Upper lobe of right lung (tissue), 1 donor: ENCODE measurements at regions not wholly inside any gene's neighbourhood (a gene's known extent, or its start where the extent isn't known, plus 50 kb on each side); places are given as distances from the start of the nearest gene placed in this dataset.

Experiments
- ATAC-seq: fragments of 200-7000 bp; cut with Tn5 transposase; one replicate; pipeline ENCODE4 v1.9.1; 2020; ENCODE audit warnings: mild to moderate bottlenecking, moderate library complexity
- DNase-seq: peaks from one replicate; pipeline ENCODE4 v3.0.0-alpha.2; 2020
- H3K27ac ChIP-seq: fragments of 200-600 bp; one replicate; pipeline ENCODE4 v1.8.0; 2022
- H3K27me3 ChIP-seq: fragments of 200-600 bp; one replicate; pipeline ENCODE4 v1.8.0; 2022; ENCODE audit warnings: mild to moderate bottlenecking
- H3K36me3 ChIP-seq: fragments of 200-600 bp; one replicate; pipeline ENCODE4 v1.8.0; 2022
- H3K4me1 ChIP-seq: fragments of 200-600 bp; one replicate; pipeline ENCODE4 v1.8.0; 2022
- H3K4me3 ChIP-seq: fragments of 200-600 bp; one replicate; pipeline ENCODE4 v1.8.0; 2022; ENCODE audit warnings: mild to moderate bottlenecking
- H3K9me3 ChIP-seq: fragments of 200-600 bp; one replicate; pipeline ENCODE4 v1.8.0; 2022
- intact Hi-C: fragments of 100-400 bp; cut with DNase I; formaldehyde crosslinking; loops from one replicate; pipeline ENCODE4 v1.11.0; 2022
- TF ChIP-seq, protein P1 (sequence below): fragments of 200-600 bp; IDR thresholded peaks from one replicate; pipeline ENCODE4 v1.8.0; 2022; ENCODE audit warnings: antibody characterized with exemption
- donor health status: DM: no; HTN: yes; CAD: no; lungs with severe emphysema.

DNA sequence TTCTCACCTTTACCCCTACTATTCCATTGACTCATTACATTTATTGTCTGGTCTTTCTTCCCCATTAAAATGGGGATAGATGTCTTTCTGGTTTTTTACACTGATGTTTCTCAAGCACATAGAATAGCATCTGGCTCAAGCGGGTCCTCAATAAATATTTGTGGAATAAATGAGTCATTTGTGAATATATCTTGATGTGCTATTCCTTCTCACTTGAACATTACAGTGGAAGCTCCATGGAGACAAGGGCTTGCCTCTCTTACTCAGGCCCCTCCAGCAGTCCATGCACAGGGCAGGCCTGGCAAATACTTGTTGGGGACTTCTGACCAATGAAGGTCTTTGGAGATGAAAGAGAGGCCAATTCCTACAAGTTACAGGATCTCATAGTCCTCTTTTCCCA lies 151.7 kb upstream of the TAS2R1 start:
- no peak for DNase-seq
- Histone ChIP-seq H3K4me1 (no peaks in the 10 kb centered on the region), H3K9me3 (no peaks in the 10 kb centered on the region), H3K4me3 (no peak overlapping the region), H3K27me3 (no peaks in the 10 kb centered on the region), H3K36me3 (no peaks in the 10 kb centered on the region), H3K27ac (no peak overlapping the region)
- no peak for ATAC-seq
- TF ChIP-seq, protein P1, sequence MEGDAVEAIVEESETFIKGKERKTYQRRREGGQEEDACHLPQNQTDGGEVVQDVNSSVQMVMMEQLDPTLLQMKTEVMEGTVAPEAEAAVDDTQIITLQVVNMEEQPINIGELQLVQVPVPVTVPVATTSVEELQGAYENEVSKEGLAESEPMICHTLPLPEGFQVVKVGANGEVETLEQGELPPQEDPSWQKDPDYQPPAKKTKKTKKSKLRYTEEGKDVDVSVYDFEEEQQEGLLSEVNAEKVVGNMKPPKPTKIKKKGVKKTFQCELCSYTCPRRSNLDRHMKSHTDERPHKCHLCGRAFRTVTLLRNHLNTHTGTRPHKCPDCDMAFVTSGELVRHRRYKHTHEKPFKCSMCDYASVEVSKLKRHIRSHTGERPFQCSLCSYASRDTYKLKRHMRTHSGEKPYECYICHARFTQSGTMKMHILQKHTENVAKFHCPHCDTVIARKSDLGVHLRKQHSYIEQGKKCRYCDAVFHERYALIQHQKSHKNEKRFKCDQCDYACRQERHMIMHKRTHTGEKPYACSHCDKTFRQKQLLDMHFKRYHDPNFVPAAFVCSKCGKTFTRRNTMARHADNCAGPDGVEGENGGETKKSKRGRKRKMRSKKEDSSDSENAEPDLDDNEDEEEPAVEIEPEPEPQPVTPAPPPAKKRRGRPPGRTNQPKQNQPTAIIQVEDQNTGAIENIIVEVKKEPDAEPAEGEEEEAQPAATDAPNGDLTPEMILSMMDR = no peak
- intact Hi-C loops = no loop called here

DNA sequence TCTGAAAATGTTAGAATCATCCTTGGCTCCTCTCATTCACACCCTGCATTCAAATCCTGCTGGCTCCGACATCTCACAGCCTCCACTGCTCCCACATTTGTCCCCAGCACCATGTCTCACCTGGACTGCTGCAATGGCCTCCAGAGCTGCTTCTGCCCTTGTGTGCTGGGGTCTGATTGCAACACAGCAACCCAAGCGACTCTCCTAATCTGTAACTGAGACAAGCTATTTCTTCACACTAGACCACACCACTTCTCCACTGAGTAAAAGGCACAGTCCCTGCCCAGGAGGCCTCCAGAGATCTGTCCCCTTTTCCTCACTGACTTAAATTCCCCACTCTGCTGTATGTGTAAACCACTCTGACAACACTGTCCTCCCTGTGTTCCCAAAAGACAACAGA lies 151.1 kb upstream of the TAS2R1 start:
- Histone ChIP-seq H3K4me1 (no peaks in the 10 kb centered on the region), H3K36me3 (no peaks in the 10 kb centered on the region), H3K27me3 (no peaks in the 10 kb centered on the region), H3K9me3 (no peaks in the 10 kb centered on the region), H3K27ac (no peak overlapping the region), H3K4me3 (no peak overlapping the region)
- intact Hi-C loops = no loop called here
- TF ChIP-seq, protein P1 = no peak
- ATAC-seq (no peak), DNase-seq (no peak)

DNA sequence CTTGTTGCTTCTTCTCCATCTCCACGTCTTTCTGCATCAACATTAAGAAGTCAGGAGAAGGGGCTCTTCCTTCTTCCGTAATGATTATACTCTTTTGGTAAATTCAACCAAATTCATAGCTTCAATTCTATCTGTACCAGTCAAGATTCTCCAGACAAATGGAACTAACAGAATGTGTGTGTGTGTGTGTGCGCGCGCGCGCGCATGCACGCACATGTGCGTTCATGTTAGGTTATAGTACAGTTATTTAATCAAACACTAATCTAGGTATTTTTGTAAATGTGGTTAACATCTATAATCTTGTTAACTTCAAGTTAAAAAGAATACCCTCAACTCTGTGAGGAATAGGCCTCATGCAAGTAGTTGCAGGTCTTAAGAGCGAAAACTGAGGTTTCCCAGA lies 150.3 kb upstream of the TAS2R1 start:
- Histone ChIP-seq H3K4me1 (no peaks in the 10 kb centered on the region), H3K9me3 (no peaks in the 10 kb centered on the region), H3K4me3 (no peak overlapping the region), H3K27me3 (no peaks in the 10 kb centered on the region), H3K27ac (no peak overlapping the region), H3K36me3 (no peaks in the 10 kb centered on the region)
- intact Hi-C loops = no loop called here
- ATAC-seq = no peak
- TF ChIP-seq, protein P1 = no peak
- no peak for DNase-seq

DNA sequence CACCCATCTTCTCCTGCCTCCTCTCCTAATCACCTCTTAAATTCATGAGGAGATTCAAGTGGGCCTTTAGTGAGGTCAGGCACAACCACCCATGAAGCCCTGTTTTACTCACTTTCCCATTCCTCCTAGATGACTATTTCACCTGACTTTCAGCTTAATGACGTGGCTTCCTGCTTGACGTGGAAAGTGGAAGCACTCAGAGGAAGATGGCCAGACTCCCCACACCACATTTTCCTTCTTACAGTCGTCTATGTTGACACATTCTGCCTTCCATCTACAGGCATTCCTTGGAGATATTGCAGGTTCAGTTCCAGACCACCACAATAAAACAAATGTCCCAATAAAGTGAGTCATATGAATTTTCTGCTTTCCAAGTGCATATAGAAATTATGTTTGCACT lies 146.4 kb upstream of the TAS2R1 start:
- intact Hi-C loops = no loop called here
- DNase-seq = no peak
- ATAC-seq = no peak
- Histone ChIP-seq H3K4me3 (no peak overlapping the region), H3K36me3 (no peaks in the 10 kb centered on the region), H3K4me1 (no peaks in the 10 kb centered on the region), H3K27me3 (no peaks in the 10 kb centered on the region), H3K9me3 (no peaks in the 10 kb centered on the region), H3K27ac (no peak overlapping the region)
- TF ChIP-seq, protein P1 = no peak

DNA sequence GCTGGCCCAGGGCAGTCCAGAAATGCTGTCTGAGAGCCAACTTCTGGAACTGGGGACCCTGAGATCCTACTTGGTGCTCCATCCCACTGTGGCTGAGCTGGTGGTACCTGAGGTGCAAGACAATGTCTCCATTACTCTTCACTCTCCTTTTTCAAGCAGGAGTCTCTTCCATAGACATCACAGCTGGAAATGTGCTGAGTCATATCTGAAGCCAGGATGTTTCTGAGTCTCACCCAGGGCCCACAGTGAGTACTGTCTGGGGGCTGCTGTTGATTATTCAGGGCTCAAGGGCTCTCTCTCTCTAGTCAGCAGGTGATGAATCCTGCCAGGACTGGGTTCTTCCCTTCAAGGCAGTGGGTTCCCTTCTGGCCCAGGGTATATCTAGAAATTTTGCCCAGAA lies 145.2 kb upstream of the TAS2R1 start:
- TF ChIP-seq, protein P1 = no peak
- DNase-seq = no peak
- no peak overlapping the region for H3K4me3 ChIP-seq
- no peaks in the 10 kb centered on the region for H3K9me3 ChIP-seq
- no peaks in the 10 kb centered on the region for H3K4me1 ChIP-seq
- no peak overlapping the region for H3K27ac ChIP-seq
- intact Hi-C loops = no loop called here
- H3K27me3 ChIP-seq = no peaks in the 10 kb centered on the region
- no peaks in the 10 kb centered on the region for H3K36me3 ChIP-seq
- ATAC-seq = no peak

DNA sequence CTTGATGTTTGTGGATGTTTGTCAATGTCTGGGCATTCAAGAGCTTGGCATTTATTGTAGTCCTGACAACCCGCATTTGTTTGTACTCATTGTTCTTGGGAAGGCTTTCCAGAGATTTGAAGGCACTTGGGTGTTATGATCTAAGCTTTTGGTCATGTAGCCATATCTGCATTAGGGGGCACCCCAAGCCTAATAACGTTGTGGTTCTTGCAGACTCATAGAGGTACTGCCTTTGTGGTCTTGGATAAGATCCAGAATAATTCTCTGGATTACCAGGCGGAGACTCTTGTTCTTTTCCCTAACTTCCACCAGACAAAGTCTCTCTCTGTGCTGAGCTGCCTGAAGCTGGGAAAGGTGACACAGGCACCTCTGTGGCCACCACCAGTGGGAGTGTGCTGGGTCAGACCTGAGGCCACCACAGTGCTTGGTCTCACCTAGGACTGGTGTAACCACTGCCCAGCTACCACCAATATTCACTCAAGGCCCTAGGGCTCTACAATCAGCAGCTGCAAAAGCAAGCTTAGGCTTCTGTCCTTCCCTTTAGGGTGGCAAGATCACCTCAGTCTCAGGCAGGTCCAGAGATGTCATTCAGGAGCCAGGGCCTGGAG lies 144.4 kb upstream of the TAS2R1 start:
- Histone ChIP-seq H3K36me3 (no peaks in the 10 kb centered on the region), H3K4me1 (no peaks in the 10 kb centered on the region), H3K9me3 (no peaks in the 10 kb centered on the region), H3K4me3 (no peak overlapping the region), H3K27ac (no peak overlapping the region), H3K27me3 (no peaks in the 10 kb centered on the region)
- TF ChIP-seq, protein P1 = no peak
- intact Hi-C loops = no loop called here
- no peak for DNase-seq
- ATAC-seq = peak; percentile 27
